Testis (tissue), 2 donors: ENCODE measurements at regions not wholly inside any gene's neighbourhood (a gene's known extent, or its start where the extent isn't known, plus 50 kb on each side); places are given as distances from the start of the nearest gene placed in this dataset.

Source experiments
- CTCF ChIP-seq, 3 experiments: fragments of 450-650 bp in 2 of 3; fragments of 200-600 bp in 1 of 3; sonication (generic) in 1 of 3; IDR thresholded peaks; one replicate each; pipeline ENCODE4 v1.5.1; 2016 to 2019; ENCODE audit warnings: antibody characterized with exemption in 3 of 3, mild to moderate bottlenecking in 2 of 3, moderate library complexity in 1 of 3
- POLR2A ChIP-seq: fragments of 450-650 bp; IDR thresholded peaks from one replicate; pipeline ENCODE4 v1.6.1; 2017; ENCODE audit warnings: antibody characterized with exemption, mild to moderate bottlenecking, moderate library complexity

- TF ChIP-seq CTCF (IDR thresholded peaks at IDR 0.05) (no peak), POLR2A (no peak)
Measured at GRCh38 chr10:8803992-8804391, 749.5 kb downstream of the GATA3 start.
